RPMI7951 (cell line): ENCODE measurements at regions not wholly inside any gene's neighbourhood (a gene's known extent, or its start where the extent isn't known, plus 50 kb on each side); places are given as distances from the start of the nearest gene placed in this dataset.
A peak's percentile ranks its signal among the peaks of the same experiment; 100 is the strongest.
"Not testable (repeated sequence)": the region's sequence is repeated elsewhere in the genome, so short reads cannot be mapped to it uniquely, and the experiment has no call there.

Source experiments
- DNase-seq: peaks from one replicate; pipeline ENCODE4 v3.0.0-alpha.2; 2012; ENCODE audit warnings: low read depth

DNA sequence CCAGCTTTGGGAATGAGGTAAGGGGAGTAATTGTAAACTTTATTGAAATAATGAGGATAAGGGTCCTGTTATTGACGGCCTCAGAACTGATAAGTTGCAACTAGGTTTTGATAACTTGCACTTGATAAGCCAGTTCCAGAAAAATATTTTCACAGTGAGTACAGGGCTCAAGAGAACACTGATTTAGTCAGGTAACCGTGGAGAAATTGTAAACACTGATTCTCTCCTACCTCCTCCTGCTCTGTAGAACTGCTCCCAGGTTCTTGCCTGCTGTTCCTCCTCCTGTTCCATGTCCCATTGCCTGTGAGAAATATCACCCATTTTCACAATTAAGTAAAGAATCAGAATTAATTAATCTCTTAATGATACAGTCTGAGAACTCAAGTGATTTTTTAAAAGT is 55.0 kb upstream of the CXXC4 start:
- DNase-seq = no peak

DNA sequence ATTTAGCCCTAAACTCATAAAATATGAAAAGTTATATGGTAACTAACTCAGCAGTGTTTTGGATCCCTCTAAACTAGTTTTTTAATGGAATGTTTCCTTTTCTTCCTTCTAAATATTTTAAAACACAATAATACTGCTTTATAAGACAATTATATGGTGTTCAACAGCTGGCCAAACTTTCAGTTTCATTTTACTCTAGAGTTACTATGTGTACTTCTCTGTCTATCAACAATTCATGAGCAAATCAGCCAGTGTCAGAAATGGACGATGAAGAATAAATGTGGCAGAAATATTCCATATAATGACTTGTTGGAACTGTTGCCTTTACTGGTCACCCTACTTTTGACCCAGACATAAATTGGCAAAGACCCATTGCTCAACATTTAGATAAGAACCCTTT is 64.8 kb upstream of the CXXC4 start:
- no peak for DNase-seq

DNA sequence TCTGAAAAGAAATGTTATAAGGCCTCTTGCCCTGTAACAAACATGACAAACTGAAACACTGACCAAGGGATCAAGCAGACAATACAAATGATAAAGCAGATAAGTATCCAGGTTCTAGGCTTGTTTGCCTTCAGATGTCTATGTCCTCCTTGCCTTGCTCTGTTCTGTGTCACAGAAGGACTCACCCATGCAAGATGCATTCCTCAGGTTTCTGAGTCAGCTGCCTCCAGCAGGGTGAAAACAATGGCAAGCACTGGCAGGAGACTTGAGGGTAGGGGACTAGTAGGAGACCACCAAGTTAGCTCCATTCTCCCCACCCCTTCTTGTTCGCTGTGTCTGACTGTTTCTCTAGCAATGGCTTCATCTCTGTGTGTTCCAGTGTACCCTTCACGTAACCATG is 76.6 kb upstream of the CXXC4 start:
- no peak for DNase-seq

- no peak for DNase-seq
These were observed 79.7 kb upstream of the CXXC4 start for GRCh38 chr4:104574371-104574770.

DNA sequence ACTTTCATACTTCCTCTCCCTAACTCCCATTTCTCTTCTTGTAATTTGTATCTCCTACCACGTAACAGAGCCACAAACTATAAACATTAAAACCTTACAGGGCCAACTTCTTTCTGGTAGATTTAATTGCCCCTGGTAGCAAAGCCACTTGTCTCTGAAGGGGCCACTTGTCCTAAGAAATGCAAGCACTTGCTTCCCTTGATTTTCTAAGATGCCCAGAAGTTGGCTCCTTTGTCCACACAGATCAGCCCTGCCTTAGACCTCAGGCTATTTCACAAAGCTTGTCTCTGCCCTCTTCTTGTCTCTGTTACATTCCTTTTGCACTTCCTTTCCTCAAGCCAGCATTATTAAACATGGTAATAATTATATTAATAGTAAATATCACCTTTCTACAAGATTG is 80.6 kb upstream of the CXXC4 start:
- no peak for DNase-seq

DNA sequence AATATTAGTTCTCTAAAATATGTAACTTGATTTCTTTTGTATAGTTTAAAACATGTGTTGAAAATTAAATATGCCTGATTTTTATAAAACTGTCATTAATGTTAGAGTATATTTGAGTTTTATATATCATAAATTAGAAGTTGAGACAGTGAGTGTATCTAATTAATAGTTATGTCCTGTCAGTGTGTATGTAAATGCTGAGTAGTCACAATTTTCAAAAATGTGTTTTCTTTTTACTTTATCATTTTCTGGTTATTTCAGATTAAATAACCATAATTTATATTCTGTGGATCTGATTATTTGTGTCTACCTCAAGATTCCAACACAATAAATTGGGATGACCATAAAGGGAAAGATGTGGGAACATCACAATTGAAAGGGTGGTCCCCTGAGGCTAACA is 82.7 kb upstream of the CXXC4 start:
- DNase-seq = no peak

DNA sequence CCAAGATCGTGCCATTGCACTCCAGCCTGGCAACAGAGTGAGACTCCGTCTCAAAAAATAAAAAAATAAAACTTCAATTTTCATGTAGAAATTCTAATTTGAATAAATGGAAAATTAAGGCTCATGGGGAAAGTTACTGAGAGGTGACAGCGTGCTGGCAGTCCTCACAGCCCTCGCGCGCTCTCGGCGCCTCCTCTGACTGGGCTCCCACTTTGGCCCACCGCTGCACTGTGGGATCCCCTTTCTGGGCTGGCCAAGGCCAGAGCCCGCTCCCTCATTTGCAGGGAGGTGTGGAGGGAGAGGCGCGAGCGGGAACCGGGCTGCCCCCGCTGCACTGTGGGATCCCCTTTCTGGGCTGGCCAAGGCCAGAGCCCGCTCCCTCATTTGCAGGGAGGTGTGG is 86.8 kb upstream of the CXXC4 start:
- DNase-seq = not testable (repeated sequence)

- not testable (repeated sequence) for DNase-seq
These were observed 87.4 kb upstream of the CXXC4 start for GRCh38 chr4:104582056-104582455.

GRCh38 chr4:104589264-104589868 is 94.7 kb upstream of the CXXC4 start:
- no peak for DNase-seq

DNA sequence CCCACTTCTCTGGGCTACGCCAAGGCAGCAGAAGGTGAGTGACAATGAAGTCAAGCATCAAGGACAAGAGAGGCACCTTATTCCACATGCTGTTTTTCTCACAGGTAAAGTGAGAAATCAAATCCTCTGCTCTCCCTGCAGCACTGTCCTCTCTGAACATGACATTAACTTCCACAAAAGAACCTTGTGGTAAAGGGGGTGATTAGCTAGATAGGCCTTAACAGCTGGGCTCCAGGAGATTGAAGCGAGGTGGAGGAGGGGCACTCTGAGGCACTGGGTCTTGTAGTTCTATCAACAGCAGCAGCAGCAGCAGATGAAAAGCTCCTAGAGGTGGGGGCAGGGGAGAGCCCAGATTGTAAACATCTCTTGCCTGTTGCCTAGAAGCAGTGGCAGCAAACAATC is 96.8 kb upstream of the CXXC4 start:
- DNase-seq = no peak

DNA sequence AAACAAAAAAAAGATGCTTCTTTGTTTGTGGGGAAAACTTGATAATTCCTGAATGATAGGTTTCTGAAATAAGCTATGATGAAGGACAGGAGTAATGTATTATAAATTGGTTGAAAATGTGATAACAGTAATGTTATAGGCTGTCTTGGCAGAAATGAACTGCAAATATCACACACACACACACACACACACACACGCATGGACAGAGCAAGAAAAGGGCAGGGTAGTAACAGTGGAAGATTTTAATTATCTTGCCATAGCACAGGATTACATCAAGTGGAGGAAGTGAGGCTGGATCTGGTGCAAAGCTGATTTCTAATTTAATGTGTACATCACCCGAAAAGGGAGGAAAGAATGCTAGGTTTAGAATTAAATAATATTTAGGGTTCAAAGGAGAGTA is 97.5 kb upstream of the CXXC4 start:
- DNase-seq = no peak

GRCh38 chr4:104593019-104593418 is 98.3 kb upstream of the CXXC4 start:
- peak; percentile 11 for DNase-seq

- DNase-seq = peak; percentile 4
These were observed 101.5 kb upstream of the CXXC4 start for GRCh38 chr4:104596189-104596588.

GRCh38 chr4:104615496-104615895 is 120.8 kb upstream of the CXXC4 start:
- no peak for DNase-seq

DNA sequence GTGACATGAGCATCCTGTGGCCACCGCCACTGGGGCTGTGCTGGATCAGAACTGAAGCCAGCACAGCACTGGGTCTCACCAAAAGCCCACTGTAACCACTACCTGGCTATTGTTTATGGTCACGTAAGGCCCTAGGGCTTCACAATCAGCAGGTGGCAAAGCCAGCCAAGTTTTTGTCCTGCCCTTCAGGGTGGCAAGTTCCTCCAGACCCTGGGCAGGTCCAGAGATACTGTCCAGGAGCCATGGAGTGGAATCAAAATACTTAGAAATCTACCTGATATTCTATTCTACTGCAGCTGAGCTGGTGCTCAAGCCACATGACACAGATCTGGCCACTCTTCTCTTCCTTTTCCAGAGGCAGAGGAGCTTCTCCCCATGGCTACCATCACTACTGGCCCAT is 121.2 kb upstream of the CXXC4 start:
- no peak for DNase-seq

GRCh38 chr4:104616401-104616820 is 121.7 kb upstream of the CXXC4 start:
- no peak for DNase-seq

- DNase-seq = no peak
These were observed 131.0 kb upstream of the CXXC4 start for GRCh38 chr4:104625706-104626105.

DNA sequence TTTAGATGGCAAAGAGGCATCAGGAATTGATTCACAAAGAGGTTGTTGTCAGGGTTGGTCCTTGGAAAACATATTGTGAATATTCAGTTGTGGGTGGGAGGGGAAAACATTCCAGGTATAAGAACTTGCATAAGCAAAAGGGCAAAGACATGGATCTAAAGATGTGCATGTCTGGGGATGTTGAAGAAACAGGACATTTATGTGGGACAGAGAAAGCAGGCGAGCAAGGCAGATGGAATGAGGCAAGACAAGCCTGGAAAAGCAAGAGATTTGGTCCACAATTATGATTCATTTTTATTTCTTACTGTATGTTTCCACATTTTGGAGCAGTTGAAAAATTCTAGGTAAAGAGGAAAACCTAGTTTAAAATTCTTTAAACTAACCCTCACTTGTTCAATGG is 134.9 kb upstream of the CXXC4 start:
- DNase-seq = no peak

DNA sequence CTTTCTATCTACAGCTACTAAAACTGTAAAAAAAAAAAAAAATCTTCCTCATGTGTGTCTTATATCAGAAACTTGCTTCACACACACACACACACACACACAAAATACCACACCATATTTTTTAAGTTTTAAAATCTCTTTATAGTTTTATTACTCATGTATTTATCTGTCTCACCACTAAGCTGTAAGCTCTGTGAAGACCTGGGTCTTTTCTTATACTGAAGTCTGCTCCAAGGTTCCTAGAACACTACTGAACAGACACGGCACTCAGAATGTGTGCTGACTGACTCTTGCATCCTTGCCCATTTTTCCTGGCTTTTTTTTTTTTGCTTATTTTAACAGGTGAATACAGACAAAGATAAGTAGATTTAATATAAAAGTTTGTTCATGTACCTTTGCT is 135.6 kb upstream of the CXXC4 start:
- DNase-seq = no peak

GRCh38 chr4:104631000-104631399 is 136.3 kb upstream of the CXXC4 start:
- DNase-seq = no peak

DNA sequence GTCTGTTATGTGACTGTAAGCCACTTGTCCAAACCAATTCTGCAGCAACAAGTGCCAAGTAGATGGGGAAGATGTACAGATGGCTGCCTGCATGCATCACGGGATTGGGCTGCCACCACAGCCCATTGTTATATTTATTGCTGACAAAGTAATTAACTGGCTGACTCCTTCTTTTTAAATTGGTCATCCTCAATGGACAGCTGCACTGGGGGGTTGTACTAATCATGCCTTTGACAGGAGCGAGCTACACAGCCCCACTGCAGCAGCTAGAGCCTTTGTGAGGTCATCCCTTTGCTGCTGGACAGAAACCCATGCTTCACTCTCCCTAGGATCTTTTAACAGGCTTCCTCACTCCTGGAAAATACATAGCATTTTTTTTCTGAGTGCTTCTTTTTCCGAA is 146.7 kb upstream of the CXXC4 start:
- DNase-seq = no peak

GRCh38 chr4:104642521-104642920 is 147.8 kb upstream of the CXXC4 start:
- DNase-seq = no peak

- DNase-seq = no peak
These were observed 149.1 kb upstream of the CXXC4 start for GRCh38 chr4:104643805-104644204.

GRCh38 chr4:104649631-104650030 is 154.9 kb upstream of the CXXC4 start:
- peak; percentile 0 for DNase-seq

GRCh38 chr4:104662269-104662668 is 167.6 kb upstream of the CXXC4 start:
- DNase-seq = not testable (repeated sequence)
